ENCODE measurements at regions not wholly inside any gene's neighbourhood (a gene's known extent, or its start where the extent isn't known, plus 50 kb on each side); places are given as distances from the start of the nearest gene placed in this dataset.
"Not testable (repeated sequence)": the region's sequence is repeated elsewhere in the genome, so short reads cannot be mapped to it uniquely, and the experiment has no call there.

DNA sequence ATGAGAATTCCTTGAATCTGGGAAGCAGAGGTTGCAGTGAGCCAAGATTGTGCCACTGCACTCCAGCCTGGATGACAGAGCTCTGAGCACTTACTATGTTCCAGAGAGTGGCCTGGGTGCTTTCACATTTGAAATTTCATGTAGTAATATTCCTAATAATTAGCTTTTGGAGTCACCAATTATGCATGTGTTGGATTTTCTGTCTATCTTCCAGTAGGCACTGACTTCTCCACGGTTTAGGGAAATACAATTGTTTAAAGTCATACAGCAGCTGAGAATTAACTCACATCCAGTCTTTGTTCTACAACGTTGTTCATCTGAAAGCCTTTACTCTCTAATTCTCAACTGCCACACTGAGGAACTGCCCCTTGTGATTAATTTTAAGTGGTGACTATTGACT is 150.2 kb downstream of the CSNK2A3 start:
- POLR2A ChIA-PET: interaction anchor here (0.6 kb wide), 1 partner anchor 34 kb away, joined by 6 read pairs; no protein-coding TSS in a partner anchor
- CTCF ChIA-PET: no interaction called here
- Mint-ChIP-seq H3K4me3 (no peak overlapping the region), H3K9me3 (peaks cover 28% of the 10 kb centered on the region), H3K4me1 (no peaks in the 10 kb centered on the region), H3K27me3 (ENCODE audit: low read depth) (peaks cover 11% of the 10 kb centered on the region), H3K36me3 (peaks cover 4% of the 10 kb centered on the region; the same call in 1 of the 2 replicates), H3K27ac (no peak overlapping the region)
- TF ChIP-seq ZNF396 (CRISPR knock-in tag; IDR thresholded peaks at IDR 0.05; ENCODE audit: borderline replicate concordance) (no peak), ZNF138 (CRISPR knock-in tag; conservative IDR thresholded peaks at IDR 0.05) (no peak), SOX15 (CRISPR knock-in tag; IDR thresholded peaks at IDR 0.05) (no peak), IRF2 (CRISPR knock-in tag; IDR thresholded peaks at IDR 0.05; ENCODE audit: borderline replicate concordance, low read depth) (no peak), ZNF219 (CRISPR knock-in tag; IDR thresholded peaks at IDR 0.05; ENCODE audit: borderline replicate concordance) (no peak), JAZF1 (CRISPR knock-in tag; IDR thresholded peaks at IDR 0.05) (no peak), HMGA2 (CRISPR knock-in tag; IDR thresholded peaks at IDR 0.05) (no peak), TEAD4 (CRISPR knock-in tag; IDR thresholded peaks at IDR 0.05) (no peak), GRHL2 (CRISPR knock-in tag; IDR thresholded peaks at IDR 0.05; ENCODE audit: insufficient replicate concordance, severe bottlenecking) (no peak), EMX1 (CRISPR knock-in tag; IDR thresholded peaks at IDR 0.05) (no peak), CREB1 (CRISPR knock-in tag; IDR thresholded peaks at IDR 0.05) (no peak), NFE2L1 (CRISPR knock-in tag; IDR thresholded peaks at IDR 0.05) (no peak), SMAD4 (CRISPR knock-in tag; IDR thresholded peaks at IDR 0.05) (no peak)
- TF ChIP-seq, protein P1, sequence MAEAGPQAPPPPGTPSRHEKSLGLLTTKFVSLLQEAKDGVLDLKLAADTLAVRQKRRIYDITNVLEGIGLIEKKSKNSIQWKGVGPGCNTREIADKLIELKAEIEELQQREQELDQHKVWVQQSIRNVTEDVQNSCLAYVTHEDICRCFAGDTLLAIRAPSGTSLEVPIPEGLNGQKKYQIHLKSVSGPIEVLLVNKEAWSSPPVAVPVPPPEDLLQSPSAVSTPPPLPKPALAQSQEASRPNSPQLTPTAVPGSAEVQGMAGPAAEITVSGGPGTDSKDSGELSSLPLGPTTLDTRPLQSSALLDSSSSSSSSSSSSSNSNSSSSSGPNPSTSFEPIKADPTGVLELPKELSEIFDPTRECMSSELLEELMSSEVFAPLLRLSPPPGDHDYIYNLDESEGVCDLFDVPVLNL (CRISPR knock-in tag; IDR thresholded peaks at IDR 0.05; ENCODE audit: borderline replicate concordance, low read depth): no peak
- TF ChIP-seq, protein P2, sequence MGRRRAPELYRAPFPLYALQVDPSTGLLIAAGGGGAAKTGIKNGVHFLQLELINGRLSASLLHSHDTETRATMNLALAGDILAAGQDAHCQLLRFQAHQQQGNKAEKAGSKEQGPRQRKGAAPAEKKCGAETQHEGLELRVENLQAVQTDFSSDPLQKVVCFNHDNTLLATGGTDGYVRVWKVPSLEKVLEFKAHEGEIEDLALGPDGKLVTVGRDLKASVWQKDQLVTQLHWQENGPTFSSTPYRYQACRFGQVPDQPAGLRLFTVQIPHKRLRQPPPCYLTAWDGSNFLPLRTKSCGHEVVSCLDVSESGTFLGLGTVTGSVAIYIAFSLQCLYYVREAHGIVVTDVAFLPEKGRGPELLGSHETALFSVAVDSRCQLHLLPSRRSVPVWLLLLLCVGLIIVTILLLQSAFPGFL (CRISPR knock-in tag; IDR thresholded peaks at IDR 0.05; ENCODE audit: borderline replicate concordance): no peak
- TF ChIP-seq, protein P3, sequence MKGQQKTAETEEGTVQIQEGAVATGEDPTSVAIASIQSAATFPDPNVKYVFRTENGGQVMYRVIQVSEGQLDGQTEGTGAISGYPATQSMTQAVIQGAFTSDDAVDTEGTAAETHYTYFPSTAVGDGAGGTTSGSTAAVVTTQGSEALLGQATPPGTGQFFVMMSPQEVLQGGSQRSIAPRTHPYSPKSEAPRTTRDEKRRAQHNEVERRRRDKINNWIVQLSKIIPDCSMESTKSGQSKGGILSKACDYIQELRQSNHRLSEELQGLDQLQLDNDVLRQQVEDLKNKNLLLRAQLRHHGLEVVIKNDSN (CRISPR knock-in tag; IDR thresholded peaks at IDR 0.05): no peak
- TF ChIP-seq, protein P4, sequence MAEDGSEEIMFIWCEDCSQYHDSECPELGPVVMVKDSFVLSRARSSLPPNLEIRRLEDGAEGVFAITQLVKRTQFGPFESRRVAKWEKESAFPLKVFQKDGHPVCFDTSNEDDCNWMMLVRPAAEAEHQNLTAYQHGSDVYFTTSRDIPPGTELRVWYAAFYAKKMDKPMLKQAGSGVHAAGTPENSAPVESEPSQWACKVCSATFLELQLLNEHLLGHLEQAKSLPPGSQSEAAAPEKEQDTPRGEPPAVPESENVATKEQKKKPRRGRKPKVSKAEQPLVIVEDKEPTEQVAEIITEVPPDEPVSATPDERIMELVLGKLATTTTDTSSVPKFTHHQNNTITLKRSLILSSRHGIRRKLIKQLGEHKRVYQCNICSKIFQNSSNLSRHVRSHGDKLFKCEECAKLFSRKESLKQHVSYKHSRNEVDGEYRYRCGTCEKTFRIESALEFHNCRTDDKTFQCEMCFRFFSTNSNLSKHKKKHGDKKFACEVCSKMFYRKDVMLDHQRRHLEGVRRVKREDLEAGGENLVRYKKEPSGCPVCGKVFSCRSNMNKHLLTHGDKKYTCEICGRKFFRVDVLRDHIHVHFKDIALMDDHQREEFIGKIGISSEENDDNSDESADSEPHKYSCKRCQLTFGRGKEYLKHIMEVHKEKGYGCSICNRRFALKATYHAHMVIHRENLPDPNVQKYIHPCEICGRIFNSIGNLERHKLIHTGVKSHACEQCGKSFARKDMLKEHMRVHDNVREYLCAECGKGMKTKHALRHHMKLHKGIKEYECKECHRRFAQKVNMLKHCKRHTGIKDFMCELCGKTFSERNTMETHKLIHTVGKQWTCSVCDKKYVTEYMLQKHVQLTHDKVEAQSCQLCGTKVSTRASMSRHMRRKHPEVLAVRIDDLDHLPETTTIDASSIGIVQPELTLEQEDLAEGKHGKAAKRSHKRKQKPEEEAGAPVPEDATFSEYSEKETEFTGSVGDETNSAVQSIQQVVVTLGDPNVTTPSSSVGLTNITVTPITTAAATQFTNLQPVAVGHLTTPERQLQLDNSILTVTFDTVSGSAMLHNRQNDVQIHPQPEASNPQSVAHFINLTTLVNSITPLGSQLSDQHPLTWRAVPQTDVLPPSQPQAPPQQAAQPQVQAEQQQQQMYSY (CRISPR knock-in tag; IDR thresholded peaks at IDR 0.05): no peak
- DNase-seq (ENCODE audit: low spot score) (no peak), ATAC-seq (no peak)

DNA sequence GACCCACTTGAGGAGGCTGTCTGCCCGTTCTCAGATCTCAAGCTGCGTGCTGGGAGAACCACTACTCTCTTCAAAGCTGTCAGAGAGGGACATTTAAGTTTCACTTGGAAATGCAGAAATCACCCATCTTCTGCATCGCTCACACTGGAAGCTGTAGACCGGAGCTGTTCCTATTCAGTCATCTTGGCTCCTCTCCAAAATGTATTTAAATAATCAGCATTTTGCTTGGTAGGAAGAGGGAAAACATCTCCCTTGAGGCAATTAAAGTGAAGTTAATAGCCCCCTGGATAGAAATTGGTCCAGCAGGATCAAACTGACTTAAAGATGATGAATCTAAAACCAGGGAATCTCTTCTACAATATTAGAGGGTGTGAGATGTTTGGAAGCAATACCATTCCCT is 151.7 kb downstream of the CSNK2A3 start:
- H3K36me3 Mint-ChIP-seq; H3K4me3 Mint-ChIP-seq; H3K27ac Mint-ChIP-seq; H3K4me1 Mint-ChIP-seq; POLR2A ChIA-PET; ATAC-seq; CTCF ChIA-PET; DNase-seq (ENCODE audit: low spot score): not testable (repeated sequence)
- peaks cover 11% of the 10 kb centered on the region for H3K27me3 Mint-ChIP-seq (ENCODE audit: low read depth)
- H3K9me3 Mint-ChIP-seq: peaks cover 27% of the 10 kb centered on the region

DNA sequence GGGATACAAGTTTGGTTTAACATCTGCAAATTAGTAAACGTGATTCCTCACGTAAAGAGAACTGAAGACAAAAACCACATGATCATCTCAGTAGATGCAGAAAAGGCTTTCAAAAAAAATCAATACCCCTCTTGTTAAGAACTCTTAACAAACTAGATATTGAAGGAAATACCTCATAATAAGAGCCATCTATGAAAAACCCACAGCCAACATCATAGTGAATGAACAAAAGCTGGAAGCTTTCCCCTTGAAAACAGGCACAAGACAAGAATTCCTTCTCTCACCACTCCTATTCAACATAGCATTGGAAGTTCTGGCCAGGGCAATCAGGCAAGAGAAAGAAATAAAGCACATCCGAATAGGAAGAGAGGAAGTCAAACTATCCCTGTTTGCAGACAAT is 160.5 kb downstream of the CSNK2A3 start:
- Mint-ChIP-seq H3K4me1 (no peaks in the 10 kb centered on the region), H3K4me3 (no peak overlapping the region), H3K36me3 (peaks cover 4% of the 10 kb centered on the region; the same call in 1 of the 2 replicates), H3K27ac (no peak overlapping the region), H3K27me3 (ENCODE audit: low read depth) (peaks cover 17% of the 10 kb centered on the region), H3K9me3 (peaks cover 27% of the 10 kb centered on the region)
- ChIA-PET POLR2A (no interaction called here), CTCF (no interaction called here)
- no peak for DNase-seq (ENCODE audit: low spot score)
- no peak for ATAC-seq
- TF ChIP-seq, protein P5, sequence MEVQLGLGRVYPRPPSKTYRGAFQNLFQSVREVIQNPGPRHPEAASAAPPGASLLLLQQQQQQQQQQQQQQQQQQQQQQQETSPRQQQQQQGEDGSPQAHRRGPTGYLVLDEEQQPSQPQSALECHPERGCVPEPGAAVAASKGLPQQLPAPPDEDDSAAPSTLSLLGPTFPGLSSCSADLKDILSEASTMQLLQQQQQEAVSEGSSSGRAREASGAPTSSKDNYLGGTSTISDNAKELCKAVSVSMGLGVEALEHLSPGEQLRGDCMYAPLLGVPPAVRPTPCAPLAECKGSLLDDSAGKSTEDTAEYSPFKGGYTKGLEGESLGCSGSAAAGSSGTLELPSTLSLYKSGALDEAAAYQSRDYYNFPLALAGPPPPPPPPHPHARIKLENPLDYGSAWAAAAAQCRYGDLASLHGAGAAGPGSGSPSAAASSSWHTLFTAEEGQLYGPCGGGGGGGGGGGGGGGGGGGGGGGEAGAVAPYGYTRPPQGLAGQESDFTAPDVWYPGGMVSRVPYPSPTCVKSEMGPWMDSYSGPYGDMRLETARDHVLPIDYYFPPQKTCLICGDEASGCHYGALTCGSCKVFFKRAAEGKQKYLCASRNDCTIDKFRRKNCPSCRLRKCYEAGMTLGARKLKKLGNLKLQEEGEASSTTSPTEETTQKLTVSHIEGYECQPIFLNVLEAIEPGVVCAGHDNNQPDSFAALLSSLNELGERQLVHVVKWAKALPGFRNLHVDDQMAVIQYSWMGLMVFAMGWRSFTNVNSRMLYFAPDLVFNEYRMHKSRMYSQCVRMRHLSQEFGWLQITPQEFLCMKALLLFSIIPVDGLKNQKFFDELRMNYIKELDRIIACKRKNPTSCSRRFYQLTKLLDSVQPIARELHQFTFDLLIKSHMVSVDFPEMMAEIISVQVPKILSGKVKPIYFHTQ (CRISPR knock-in tag; IDR thresholded peaks at IDR 0.05): no peak
- TF ChIP-seq, protein P3 (CRISPR knock-in tag; IDR thresholded peaks at IDR 0.05): no peak
- TF ChIP-seq, protein P6, sequence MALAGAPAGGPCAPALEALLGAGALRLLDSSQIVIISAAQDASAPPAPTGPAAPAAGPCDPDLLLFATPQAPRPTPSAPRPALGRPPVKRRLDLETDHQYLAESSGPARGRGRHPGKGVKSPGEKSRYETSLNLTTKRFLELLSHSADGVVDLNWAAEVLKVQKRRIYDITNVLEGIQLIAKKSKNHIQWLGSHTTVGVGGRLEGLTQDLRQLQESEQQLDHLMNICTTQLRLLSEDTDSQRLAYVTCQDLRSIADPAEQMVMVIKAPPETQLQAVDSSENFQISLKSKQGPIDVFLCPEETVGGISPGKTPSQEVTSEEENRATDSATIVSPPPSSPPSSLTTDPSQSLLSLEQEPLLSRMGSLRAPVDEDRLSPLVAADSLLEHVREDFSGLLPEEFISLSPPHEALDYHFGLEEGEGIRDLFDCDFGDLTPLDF (CRISPR knock-in tag; IDR thresholded peaks at IDR 0.05): no peak
- TF ChIP-seq, protein P7, sequence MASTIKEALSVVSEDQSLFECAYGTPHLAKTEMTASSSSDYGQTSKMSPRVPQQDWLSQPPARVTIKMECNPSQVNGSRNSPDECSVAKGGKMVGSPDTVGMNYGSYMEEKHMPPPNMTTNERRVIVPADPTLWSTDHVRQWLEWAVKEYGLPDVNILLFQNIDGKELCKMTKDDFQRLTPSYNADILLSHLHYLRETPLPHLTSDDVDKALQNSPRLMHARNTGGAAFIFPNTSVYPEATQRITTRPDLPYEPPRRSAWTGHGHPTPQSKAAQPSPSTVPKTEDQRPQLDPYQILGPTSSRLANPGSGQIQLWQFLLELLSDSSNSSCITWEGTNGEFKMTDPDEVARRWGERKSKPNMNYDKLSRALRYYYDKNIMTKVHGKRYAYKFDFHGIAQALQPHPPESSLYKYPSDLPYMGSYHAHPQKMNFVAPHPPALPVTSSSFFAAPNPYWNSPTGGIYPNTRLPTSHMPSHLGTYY (CRISPR knock-in tag; IDR thresholded peaks at IDR 0.05): no peak
